Stimulated activated CD4-positive, alpha-beta T cell treated with anti-CD3 and anti-CD28 coated beads, Interleukin-4, amount 100 ng/mL, for 48 hours (primary cell): ENCODE measurements at regions not wholly inside any gene's neighbourhood (a gene's known extent, or its start where the extent isn't known, plus 50 kb on each side); places are given as distances from the start of the nearest gene placed in this dataset.
"Not testable (repeated sequence)": the region's sequence is repeated elsewhere in the genome, so short reads cannot be mapped to it uniquely, and the experiment has no call there.

Source experiments
- DNase-seq, 2 donors: peaks; one replicate each; pipeline ENCODE4 v3.0.0-alpha.2; 2020; ENCODE audit warnings: low read depth in 2 of 2

DNA sequence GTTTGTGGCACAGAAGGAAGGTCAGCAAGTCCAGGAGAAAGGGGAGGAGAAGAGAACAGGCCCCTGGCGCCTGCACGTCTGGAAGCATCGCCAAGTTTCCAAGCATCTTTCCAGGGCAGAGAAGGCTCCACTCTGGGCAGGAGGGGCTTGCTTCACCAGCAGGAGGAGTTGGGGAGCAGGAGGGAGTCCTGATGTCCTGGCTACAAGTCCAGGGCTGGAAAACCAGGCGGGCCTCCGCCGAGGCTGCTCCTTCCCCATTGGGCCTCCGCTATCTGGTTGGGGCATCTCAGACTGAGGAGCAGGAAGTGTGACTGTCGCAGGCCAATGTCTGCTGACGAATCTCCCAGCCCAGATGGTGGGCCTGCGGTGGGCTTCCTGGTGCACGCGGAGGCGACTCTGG is 421.9 kb downstream of the PREX1 start:
- no peak for DNase-seq

GRCh38 chr20:48404598-48404997 is 423.2 kb downstream of the PREX1 start:
- no peak for DNase-seq

DNA sequence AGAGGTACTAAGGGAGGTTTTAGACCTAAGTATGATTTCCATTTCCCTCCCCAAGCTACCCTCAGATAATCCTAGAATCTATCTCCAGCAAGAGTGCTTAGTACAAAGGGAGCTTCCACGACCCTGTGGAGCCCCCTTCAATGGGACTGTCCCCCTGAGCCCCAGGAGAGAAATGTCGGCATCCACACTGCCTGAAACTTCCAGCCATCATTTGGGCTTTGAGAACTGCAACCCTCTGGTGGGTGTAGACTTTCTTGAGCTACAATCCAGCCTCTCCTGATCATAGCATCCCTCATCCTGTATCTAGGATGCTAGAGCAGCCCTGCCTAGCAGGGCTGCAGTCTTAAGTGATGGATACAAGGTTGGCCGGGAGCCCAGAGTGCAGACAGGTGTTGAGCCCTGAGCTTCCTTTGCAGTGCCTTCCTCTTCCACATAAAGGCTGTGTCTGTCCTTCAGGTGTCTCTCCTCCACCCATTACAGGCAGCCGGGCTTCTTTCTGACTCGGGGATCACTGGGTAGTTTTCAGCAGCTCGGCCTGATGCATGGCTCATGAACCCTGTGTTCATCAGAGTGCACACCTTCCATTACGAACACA is 424.5 kb downstream of the PREX1 start:
- DNase-seq: no peak

DNA sequence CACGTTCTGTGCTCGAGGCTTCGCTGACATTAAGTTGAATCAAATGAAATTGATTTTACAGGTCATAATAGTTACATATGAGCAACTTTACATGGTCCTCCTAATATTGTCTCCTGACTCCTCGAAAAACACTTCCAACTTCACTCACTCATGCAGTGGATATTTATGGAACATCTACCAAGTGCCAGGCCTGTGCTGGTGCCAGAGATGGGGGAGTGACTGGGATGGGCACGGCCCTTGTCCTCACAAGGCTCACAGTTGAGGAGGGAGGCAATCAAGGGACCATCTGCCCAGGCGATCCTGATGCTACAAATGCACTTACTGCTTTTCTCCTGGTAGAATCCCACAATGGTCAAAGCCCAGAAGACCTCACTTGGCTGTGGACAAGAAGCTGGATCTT is 426.4 kb downstream of the PREX1 start:
- no peak for DNase-seq

DNA sequence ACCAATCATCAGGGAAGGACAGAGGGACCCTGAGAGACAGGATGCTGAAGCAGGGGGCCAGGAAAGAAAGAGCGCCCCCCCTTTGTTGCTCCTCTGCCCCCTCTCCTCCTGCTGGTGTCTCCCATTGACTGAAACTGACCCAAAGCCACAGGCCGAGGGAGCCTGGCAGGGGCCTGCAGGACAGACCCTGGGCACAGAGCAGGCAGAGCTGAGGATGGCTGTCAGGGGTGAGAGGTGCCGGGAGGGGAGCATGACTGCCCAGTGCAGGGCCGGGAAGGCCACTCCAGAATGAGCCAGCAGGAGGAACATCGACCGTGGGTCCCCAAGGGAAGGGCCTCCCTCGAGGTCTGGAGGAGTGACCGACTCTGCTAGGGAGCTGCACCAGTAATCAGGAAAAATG is 427.8 kb downstream of the PREX1 start:
- no peak for DNase-seq

DNA sequence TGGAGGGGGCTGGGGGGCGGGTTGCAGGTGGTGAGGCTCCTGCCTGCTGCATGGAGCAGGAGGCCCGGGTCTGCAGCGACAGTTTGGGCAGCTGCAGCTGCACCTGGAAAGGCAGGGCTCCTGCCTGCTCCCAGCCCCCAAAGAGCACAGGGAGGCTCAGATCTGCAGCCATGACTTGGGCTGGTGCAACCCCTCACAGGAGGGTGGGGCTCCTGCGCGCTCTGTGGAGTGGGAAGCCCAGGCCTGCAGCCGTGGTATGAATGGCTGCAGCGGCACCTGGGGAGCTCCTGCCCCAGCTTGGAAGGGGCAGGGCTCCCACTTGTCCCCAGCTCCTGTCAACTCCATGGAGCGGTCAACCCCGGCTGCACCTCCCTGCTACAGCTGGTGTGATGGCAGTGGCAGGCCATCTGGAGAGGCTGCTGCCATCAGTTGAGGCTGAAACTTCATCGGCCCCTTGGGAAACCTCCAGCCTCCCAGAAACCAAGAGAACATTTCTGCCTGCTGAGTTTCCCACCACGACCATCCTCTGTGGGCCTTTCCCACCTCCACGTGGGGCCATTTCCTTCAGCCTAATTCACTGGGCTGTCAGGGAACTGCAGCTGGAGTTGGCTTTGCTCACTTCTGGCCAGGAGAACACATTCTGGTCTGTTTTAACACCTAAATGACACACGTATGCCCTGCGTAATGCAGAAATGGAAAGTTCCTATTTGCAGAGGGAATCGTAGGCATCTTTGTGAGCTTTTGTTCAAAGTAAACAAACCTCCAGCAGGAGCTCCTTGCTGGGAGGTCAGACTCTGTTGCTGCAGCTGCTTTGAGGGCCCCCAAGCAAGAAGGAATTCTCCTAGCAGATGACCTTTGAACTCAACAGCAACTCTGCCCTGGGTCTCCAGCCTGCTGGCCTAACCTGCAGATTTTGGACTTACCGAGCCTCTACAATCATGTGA is 429.0 kb downstream of the PREX1 start:
- no peak for DNase-seq

DNA sequence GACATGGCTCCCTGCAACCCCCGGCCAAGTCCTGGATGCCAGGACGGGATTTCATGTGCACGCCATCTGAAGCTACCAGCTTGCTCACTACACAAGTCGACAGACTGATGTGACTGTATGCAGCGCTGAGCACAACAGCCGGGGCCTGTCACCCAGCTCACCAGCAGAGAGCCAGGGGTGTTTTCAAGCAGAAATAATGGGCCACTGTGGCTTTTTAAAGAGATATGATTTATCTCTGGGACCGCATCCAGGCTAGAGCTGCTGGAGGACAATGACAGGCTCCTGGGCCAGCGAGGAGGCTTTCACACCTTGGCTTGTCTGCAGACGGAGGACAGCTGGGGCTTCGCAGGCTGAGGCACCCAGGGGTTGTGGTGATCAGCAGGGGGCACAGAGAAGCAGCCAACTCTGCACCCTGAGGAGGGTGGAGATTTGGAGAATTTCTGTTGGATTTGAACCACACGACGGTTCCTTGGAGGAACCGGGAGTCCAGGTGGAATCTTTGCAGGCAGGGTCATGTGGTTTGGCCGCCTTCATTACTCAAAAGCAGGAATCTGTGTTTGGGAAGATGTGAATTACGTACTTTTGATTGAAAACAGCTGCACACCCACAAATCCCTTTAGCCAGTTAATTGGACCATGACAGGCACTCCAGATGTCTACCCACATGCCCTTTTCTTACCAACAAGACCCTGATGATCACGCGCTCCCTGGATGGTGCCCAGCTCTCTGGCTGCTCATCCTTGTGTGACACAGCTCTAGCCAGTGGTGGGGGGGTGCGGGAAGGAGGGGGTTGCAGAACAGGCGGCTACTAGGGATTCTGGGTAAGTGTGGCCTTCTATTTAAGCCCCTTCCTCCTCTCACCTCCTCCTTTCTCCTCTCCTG is 430.6 kb downstream of the PREX1 start:
- DNase-seq: not testable (repeated sequence)

GRCh38 chr20:48395816-48396546 is 431.8 kb downstream of the PREX1 start:
- DNase-seq: no peak

- DNase-seq: no peak
Observed at GRCh38 chr20:48394415-48395081, 433.3 kb downstream of the PREX1 start.

GRCh38 chr20:48393737-48394314 is 434.0 kb downstream of the PREX1 start:
- DNase-seq: no peak

GRCh38 chr20:48393311-48393685 is 434.5 kb downstream of the PREX1 start:
- no peak for DNase-seq

GRCh38 chr20:48392407-48393310 is 435.1 kb downstream of the PREX1 start:
- no peak for DNase-seq

GRCh38 chr20:48390981-48391380 is 436.8 kb downstream of the PREX1 start:
- no peak for DNase-seq

- no peak for DNase-seq
Observed at GRCh38 chr20:48387675-48388074, 440.1 kb downstream of the PREX1 start.

DNA sequence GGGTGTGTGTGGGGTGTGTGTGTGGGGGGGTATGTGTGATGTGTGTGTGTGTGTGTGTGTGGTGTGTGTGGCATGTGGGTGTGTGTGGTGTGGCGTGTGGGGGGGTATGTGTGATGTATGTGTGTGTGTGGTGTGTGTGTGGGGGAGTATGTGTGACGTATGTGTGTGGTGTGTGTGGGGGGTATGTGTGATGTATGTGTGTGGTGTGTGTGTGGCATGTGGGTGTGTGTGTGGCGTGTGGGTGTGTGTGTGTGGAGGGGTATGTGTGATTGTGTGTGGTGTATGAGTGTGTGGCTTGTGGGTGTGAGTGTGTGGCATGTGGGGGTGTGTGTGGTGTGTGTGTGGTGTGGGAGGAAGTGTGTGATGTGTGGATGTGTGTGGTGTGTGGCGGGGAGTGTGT is 442.3 kb downstream of the PREX1 start:
- DNase-seq: no peak

- no peak for DNase-seq
Observed at GRCh38 chr20:48385114-48385513, 442.7 kb downstream of the PREX1 start.

DNA sequence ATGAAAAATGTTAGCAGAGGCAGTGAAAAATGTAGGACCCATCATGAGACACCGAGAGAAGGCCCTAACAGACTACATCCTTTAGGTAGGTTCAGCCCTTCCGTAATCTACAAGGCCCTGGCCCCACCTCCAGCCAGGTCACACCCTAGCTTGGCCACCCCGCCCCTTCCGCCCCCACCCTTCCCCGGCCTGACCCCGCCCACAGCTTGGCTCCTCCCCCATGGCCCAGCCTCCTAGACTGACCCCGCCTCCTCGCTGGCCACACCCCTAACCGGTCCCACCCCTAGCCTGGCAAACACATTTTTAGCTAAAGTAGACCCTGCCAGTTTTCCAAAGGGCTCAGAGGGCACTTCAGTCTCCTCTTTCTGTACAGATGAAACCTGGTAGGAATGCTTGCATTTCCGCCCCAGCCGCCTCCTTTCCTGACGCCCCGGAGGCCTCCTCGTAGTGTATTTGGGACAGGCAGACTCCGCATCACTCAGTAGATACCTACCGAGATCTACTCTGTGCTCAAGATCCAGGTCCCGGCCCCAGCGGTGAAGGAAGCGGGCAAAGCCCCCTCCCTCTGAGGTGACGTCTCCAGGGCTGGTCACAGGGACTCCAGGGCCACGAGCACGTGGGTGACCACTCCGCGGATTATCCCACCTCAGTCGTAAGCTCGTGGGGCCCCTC is 443.5 kb downstream of the PREX1 start:
- DNase-seq: peak in 1 of 2 donors; percentile 27

GRCh38 chr20:48383252-48383651 is 444.5 kb downstream of the PREX1 start:
- no peak for DNase-seq

DNA sequence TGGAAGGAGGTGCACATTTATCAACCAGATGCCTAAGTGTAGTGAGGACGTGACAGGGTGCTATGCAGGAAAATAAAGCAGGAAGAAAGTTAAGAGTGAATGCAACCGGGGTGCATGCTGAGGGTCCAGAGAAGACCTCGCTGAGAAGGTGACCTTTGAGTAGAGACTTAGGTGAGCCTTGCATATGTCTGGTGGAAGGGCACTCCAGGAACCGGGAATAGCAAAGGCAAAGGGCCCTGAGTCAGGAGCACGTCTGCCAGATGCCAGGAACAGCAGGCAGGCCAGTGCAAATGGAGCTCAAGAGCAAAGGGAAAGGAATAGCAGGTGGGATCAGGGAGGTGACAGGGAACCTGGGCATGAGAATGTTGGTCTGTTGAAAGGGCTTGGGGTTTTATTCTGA is 445.5 kb downstream of the PREX1 start:
- no peak for DNase-seq
